ENCODE measurements at regions not wholly inside any gene's neighbourhood (a gene's known extent, or its start where the extent isn't known, plus 50 kb on each side); places are given as distances from the start of the nearest gene placed in this dataset.

DNA sequence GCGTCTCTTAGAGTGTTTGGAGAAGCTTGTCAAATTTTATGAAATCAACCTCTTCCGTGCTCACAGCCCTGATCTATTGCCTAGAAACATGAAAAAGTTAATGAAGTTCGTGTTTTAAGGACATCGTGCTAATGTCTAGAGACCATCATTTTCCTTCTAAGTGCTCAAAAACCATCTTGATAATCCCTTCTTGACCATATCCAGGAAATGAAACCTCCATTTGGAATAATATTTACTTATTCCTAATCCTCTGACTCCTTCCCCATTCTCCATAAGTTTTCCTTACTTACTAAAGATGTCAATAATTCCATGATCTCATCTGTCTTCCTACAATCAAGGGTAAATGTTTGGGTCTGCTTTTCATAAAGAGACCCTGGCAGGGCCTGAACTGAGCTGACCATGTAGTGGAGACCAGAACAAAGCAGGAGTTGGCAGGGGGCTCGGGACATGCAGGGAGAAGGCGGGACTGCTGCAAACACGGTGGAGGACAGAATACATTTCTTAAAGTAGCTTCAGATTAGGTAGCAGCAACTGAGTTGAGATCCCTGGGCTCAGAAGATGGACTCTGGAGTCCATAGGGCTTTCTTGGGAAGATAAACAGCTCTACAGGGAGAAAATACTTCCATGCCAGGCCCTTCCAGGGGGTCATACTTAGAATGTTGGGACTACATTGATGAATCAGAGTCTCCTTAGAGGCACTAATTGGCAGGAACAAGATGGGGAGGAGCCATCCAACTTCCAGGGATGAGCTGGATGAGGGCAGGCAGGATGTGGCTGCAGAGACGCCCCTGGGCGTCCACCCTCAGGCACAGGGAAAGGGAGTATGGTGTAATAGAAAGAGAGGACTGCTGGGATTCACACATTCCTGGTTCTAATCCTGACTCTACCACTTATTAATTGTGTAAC is 100.7 kb downstream of the RIN2 start:
- DNase-seq (ENCODE audit: low read depth) = no peak
- H3K4me3 ChIP-seq (ENCODE audit: low read depth, low read length) = no peak overlapping the region
- TF ChIP-seq, protein P1, sequence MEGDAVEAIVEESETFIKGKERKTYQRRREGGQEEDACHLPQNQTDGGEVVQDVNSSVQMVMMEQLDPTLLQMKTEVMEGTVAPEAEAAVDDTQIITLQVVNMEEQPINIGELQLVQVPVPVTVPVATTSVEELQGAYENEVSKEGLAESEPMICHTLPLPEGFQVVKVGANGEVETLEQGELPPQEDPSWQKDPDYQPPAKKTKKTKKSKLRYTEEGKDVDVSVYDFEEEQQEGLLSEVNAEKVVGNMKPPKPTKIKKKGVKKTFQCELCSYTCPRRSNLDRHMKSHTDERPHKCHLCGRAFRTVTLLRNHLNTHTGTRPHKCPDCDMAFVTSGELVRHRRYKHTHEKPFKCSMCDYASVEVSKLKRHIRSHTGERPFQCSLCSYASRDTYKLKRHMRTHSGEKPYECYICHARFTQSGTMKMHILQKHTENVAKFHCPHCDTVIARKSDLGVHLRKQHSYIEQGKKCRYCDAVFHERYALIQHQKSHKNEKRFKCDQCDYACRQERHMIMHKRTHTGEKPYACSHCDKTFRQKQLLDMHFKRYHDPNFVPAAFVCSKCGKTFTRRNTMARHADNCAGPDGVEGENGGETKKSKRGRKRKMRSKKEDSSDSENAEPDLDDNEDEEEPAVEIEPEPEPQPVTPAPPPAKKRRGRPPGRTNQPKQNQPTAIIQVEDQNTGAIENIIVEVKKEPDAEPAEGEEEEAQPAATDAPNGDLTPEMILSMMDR (IDR thresholded peaks at IDR 0.05; ENCODE audit: low read depth, low read length) = no peak
- TF ChIP-seq, protein P2, sequence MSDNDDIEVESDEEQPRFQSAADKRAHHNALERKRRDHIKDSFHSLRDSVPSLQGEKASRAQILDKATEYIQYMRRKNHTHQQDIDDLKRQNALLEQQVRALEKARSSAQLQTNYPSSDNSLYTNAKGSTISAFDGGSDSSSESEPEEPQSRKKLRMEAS (IDR thresholded peaks at IDR 0.05; ENCODE audit: low read depth, low read length) = no peak
- no peak for TF ChIP-seq MYC (IDR thresholded peaks at IDR 0.05; ENCODE audit: low read depth, low read length)
- TF ChIP-seq POLR2A (IDR thresholded peaks at IDR 0.05; ENCODE audit: extremely low read depth, insufficient read length) = no peak

DNA sequence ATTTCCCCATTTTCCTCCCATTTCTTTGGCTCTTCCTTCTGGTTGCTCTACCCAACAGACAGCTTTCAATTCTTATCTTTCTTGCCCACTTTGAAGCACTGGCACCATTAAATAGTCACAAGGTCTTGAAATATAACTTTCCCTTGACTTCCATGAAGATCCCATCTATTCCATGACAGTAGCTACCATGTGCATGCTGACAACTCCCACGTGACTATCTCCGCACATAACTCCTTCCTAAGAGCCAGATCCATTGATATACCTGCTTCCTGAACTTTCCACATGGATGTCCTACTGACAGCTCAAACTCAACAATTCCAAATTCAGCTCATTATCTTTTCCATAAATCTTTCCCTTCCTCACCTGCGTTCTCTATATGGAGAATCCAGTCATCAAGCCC is 101.4 kb downstream of the RIN2 start:
- no peak for DNase-seq (ENCODE audit: low read depth)
- no peak overlapping the region for H3K4me3 ChIP-seq (ENCODE audit: low read depth, low read length)
- TF ChIP-seq POLR2A (IDR thresholded peaks at IDR 0.05; ENCODE audit: extremely low read depth, insufficient read length) (no peak), MYC (IDR thresholded peaks at IDR 0.05; ENCODE audit: low read depth, low read length) (no peak)
- TF ChIP-seq, protein P1 (IDR thresholded peaks at IDR 0.05; ENCODE audit: low read depth, low read length) = no peak
- TF ChIP-seq, protein P2 (IDR thresholded peaks at IDR 0.05; ENCODE audit: low read depth, low read length) = no peak

DNA sequence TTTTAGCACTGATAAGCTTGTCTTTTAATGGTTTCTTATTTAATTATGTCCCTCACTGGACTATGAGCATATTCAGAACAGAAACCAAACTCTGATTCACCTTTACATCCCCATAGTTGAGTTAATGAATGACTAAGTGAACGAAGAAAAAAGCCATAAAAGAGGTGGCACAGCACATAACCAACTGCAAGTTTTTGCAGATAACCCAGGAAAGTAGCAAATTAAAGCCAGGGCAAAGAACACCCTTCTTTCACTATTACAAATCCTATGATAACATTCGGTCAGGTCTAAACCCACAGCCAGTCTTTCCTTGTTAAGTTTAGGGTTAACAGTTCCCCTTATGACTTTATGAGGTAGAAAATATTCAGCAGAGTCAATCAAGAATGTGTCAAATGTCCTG is 102.7 kb downstream of the RIN2 start:
- DNase-seq (ENCODE audit: low read depth) = no peak
- TF ChIP-seq, protein P1 (IDR thresholded peaks at IDR 0.05; ENCODE audit: low read depth, low read length) = no peak
- TF ChIP-seq POLR2A (IDR thresholded peaks at IDR 0.05; ENCODE audit: extremely low read depth, insufficient read length) (no peak), MYC (IDR thresholded peaks at IDR 0.05; ENCODE audit: low read depth, low read length) (no peak)
- TF ChIP-seq, protein P2 (IDR thresholded peaks at IDR 0.05; ENCODE audit: low read depth, low read length) = no peak
- H3K4me3 ChIP-seq (ENCODE audit: low read depth, low read length) = no peak overlapping the region

DNA sequence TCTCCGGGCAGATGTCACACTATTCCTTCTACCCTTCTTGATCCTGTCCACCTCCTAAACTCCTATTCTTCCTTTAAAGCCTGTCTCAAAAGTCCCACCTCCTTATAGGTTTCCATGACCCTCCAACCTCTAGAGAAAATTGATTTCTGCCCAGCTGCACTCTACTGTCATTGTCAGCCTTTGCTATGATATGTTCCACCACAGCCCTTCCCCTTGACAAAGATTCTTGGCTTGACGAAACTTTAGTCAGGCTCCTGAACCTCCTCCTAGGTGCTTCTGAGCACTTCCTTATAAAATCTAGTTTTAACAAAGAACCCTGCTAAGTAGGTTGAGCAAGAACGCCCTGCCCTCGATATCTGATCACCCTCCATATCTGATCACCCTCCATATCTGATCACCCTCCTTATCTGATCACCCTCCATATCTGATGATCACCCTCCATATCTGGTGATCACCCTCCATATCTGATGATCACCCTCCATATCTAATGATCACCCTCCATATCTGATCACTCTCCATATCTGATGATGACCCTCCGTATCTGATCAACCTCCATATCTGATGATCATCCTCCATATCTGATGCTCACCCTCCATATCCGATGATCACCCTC is 103.2 kb downstream of the RIN2 start:
- DNase-seq (ENCODE audit: low read depth) = no peak
- H3K4me3 ChIP-seq (ENCODE audit: low read depth, low read length) = no peak overlapping the region
- TF ChIP-seq, protein P1 (IDR thresholded peaks at IDR 0.05; ENCODE audit: low read depth, low read length) = no peak
- TF ChIP-seq POLR2A (IDR thresholded peaks at IDR 0.05; ENCODE audit: extremely low read depth, insufficient read length) = no peak
- TF ChIP-seq MYC (IDR thresholded peaks at IDR 0.05; ENCODE audit: low read depth, low read length) = no peak
- TF ChIP-seq, protein P2 (IDR thresholded peaks at IDR 0.05; ENCODE audit: low read depth, low read length) = no peak

DNA sequence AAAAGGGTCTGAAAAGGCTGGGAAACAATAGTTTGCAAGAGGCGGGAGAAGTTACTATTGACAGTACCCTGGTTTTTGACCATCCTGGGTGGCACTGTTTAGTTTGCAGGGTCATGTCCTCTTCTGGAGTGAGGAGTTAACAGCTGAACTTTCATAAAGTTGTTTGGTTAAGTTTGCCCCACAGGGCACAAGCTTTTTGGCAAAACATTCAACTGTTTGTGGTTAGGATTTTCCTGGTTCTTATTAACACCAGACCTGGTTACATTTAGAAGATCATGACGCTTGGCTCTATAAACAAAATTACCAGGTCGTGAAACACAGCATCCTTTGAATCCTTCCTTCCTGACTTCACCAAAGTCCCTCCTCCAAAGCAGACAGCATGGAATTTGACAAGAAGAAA is 106.1 kb downstream of the RIN2 start:
- DNase-seq (ENCODE audit: low read depth) = no peak
- no peak overlapping the region for H3K4me3 ChIP-seq (ENCODE audit: low read depth, low read length)
- TF ChIP-seq MYC (IDR thresholded peaks at IDR 0.05; ENCODE audit: low read depth, low read length) (no peak), POLR2A (IDR thresholded peaks at IDR 0.05; ENCODE audit: extremely low read depth, insufficient read length) (no peak)
- TF ChIP-seq, protein P1 (IDR thresholded peaks at IDR 0.05; ENCODE audit: low read depth, low read length) = no peak
- TF ChIP-seq, protein P2 (IDR thresholded peaks at IDR 0.05; ENCODE audit: low read depth, low read length) = no peak
